IPS DF 6.9 (cell line): ENCODE measurements at regions not wholly inside any gene's neighbourhood (a gene's known extent, or its start where the extent isn't known, plus 50 kb on each side); places are given as distances from the start of the nearest gene placed in this dataset.
"Not testable (repeated sequence)": the region's sequence is repeated elsewhere in the genome, so short reads cannot be mapped to it uniquely, and the experiment has no call there.

Experiments used
- DNase-seq: peaks from one replicate; pipeline ENCODE4 v3.0.0-alpha.2; 2013; ENCODE audit warnings: low read depth, low spot score
- H3K27ac ChIP-seq: one replicate; pipeline ENCODE4 v1.5.1; 2013; ENCODE audit warnings: low read length, control low read depth
- H3K27me3 ChIP-seq: 2 replicates; pipeline ENCODE4 v1.6.1; 2013; ENCODE audit warnings: mild to moderate bottlenecking, low read length; ENCODE audit not compliant: control insufficient read depth, insufficient read depth
- H3K36me3 ChIP-seq: 2 replicates; pipeline ENCODE4 v1.6.1; 2013; ENCODE audit warnings: low read length; ENCODE audit not compliant: control insufficient read depth, insufficient read depth
- H3K4me1 ChIP-seq: 2 replicates; pipeline ENCODE4 v1.6.1; 2013; ENCODE audit warnings: low read length; ENCODE audit not compliant: control insufficient read depth, insufficient read depth
- H3K4me3 ChIP-seq: 2 replicates; pipeline ENCODE4 v1.5.1; 2013; ENCODE audit warnings: mild to moderate bottlenecking, low read length
- H3K9me3 ChIP-seq: 2 replicates; pipeline ENCODE4 v1.6.1; 2013; ENCODE audit warnings: low read length, inconsistent platforms; ENCODE audit not compliant: control insufficient read depth, insufficient read depth
- WGBS: extraction: QIAGEN DNeasy Blood & Tissue Kit; methylation state at CpG from one replicate; pipeline ENCODE4 v1.1.7; 2013; ENCODE audit warnings: mixed read lengths, missing lambda C conversion rate; ENCODE audit not compliant: insufficient read length, insufficient coverage; 5-methylcytosine and 5-hydroxymethylcytosine counted together

DNA sequence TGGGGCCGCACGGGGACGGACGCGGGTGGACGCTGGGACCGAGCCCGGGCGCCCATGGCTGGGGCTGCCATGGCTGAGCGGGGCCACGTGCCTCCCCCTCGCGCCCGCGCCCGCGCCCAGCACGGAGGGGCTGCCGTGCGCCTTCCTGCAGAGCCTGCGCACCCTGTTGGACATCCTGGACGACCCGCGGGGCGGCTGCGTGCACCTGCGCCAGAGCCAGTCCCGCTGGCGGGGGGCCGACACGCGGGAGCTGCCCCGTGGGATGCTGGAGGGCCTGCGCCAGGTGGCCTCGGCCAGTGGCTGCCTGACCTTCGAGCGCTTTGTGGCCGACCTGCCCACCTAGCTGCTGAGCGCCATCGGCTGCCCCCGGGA, 72.5 kb upstream of the KCTD7 start:
- Histone ChIP-seq H3K4me3 (no peak overlapping the region), H3K4me1 (no peaks in the 10 kb centered on the region), H3K9me3 (no peaks in the 10 kb centered on the region), H3K27me3 (no peaks in the 10 kb centered on the region), H3K27ac (no peak overlapping the region), H3K36me3 (peaks cover 18% of the 10 kb centered on the region)
- no CpG with 5 or more reads among the region's 41 CpGs for WGBS
- DNase-seq: no peak

GRCh38 chr7:66556549-66557213, 72.0 kb upstream of the KCTD7 start:
- Histone ChIP-seq H3K4me3 (no peak overlapping the region), H3K4me1 (no peaks in the 10 kb centered on the region), H3K36me3 (peaks cover 15% of the 10 kb centered on the region), H3K27ac (no peak overlapping the region), H3K27me3 (no peaks in the 10 kb centered on the region), H3K9me3 (no peaks in the 10 kb centered on the region)
- DNase-seq: no peak
- no CpG with 5 or more reads among the region's 54 CpGs for WGBS

DNA sequence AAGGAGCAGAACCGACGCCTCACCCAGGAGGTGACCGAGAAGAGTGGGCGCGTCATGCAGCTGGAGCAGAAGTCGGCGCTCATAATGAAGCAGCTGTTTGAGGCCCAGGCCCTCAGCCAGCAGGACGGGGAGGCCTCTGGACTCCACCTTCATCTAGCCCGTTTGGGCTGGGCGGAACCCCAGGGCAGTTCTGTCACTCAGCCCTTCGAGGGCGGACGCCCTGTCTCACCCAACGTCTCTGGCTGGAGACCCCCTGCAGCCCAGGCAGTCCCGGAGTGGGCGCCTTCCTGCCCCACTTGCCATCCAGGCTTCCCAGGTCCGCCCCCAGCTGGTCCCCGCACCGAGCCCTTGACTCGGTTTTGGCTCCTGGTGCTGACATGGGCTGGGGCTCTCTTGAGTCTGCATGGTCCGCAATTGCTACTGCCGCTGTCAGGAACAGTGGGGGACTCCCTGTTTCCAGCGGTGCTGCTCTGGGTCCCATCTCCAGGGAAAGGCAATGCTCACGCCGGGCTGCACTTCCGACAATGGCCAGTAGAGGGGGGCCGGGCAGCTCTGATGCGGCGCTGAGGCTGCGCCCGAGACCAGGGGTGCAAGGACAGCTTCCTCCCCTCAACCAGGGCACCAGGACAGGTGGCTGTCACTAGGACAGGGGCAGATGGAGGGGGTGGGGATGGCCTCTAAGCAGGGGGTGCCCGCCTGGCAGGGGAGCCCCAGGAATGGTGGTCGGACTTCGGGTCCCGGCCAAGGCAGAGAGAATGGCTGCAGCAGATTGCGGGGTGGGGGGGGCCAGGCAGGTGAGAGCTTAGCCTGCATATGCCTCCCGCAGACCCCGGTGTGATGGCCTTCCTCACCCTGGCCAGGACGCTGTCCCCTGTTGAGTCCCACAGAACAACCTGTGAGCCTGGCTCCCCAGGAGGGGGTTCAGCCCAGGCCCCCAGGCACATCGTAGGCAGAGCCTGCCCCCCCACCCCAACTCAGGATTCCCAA, 71.2 kb upstream of the KCTD7 start:
- no CpG with 5 or more reads among the region's 40 CpGs for WGBS

GRCh38 chr7:66558201-66558641, 70.5 kb upstream of the KCTD7 start:
- no peak for DNase-seq
- Histone ChIP-seq H3K36me3 (peaks cover 12% of the 10 kb centered on the region), H3K27me3 (no peaks in the 10 kb centered on the region), H3K4me3 (no peak overlapping the region), H3K27ac (no peak overlapping the region), H3K4me1 (no peaks in the 10 kb centered on the region), H3K9me3 (no peaks in the 10 kb centered on the region)
- no CpG with 5 or more reads among the region's 8 CpGs for WGBS

More for the DNA sequence above, 71.2 kb upstream of the KCTD7 start:
- Histone ChIP-seq H3K9me3 (no peaks in the 10 kb centered on the region), H3K4me1 (no peaks in the 10 kb centered on the region), H3K27me3 (no peaks in the 10 kb centered on the region), H3K36me3 (peaks cover 12% of the 10 kb centered on the region), H3K27ac (no peak overlapping the region), H3K4me3 (no peak overlapping the region)
- peak; percentile 25 for DNase-seq

- Histone ChIP-seq H3K27me3 (no peaks in the 10 kb centered on the region), H3K9me3 (no peaks in the 10 kb centered on the region), H3K4me3 (no peak overlapping the region), H3K36me3 (peaks cover 12% of the 10 kb centered on the region), H3K4me1 (no peaks in the 10 kb centered on the region), H3K27ac (no peak overlapping the region)
- DNase-seq: no peak
- WGBS: no CpG with 5 or more reads among the region's 17 CpGs
These were observed 69.8 kb upstream of the KCTD7 start for GRCh38 chr7:66558660-66559465.

DNA sequence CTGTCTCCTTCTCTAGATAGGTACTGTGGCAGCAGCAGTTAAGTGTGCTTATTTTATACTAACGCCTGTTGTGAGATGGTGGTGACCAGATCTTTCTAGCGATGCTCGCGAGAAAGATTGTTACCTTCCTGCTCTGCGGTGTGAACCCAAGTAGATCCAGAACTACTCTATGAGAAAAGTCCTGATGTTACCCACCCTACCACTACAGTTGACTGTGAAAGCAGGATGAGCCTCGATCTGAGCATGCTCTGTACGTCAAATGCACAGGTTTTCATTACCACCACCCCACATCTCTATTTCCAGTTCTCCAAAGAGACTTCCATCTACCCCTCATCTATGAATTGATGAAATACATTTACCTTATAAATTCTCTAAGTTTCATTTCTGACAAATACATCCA, 64.6 kb upstream of the KCTD7 start:
- H3K36me3 ChIP-seq: no peaks in the 10 kb centered on the region
- H3K9me3 ChIP-seq: no peaks in the 10 kb centered on the region
- no peaks in the 10 kb centered on the region for H3K4me1 ChIP-seq
- H3K4me3 ChIP-seq: no peak overlapping the region
- DNase-seq: no peak
- H3K27me3 ChIP-seq: no peaks in the 10 kb centered on the region
- no CpG with 5 or more reads among the region's 7 CpGs for WGBS
- H3K27ac ChIP-seq: no peak overlapping the region

DNA sequence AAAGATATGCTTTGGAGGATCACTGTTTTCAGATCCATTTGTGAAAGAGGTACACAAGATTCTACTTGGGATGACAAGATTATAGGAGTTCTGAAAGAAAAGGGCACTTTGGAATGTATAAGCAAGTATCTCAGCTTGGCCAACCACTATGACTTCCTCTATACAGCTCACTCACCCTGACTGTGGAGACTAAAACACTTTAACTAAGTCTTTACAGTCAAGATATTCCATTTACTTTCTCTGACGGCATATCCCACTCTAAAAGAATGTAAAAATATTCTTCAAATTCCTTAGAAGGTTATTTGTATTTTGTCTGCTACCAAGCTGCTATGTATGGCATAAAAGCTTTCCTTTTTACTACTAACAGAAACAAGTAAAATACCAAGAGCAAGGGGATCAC, 58.5 kb upstream of the KCTD7 start:
- not testable (repeated sequence) for H3K36me3 ChIP-seq, H3K27ac ChIP-seq, H3K4me3 ChIP-seq, H3K27me3 ChIP-seq, H3K4me1 ChIP-seq, DNase-seq, H3K9me3 ChIP-seq
- no CpG with 5 or more reads among the region's 1 CpG for WGBS

DNA sequence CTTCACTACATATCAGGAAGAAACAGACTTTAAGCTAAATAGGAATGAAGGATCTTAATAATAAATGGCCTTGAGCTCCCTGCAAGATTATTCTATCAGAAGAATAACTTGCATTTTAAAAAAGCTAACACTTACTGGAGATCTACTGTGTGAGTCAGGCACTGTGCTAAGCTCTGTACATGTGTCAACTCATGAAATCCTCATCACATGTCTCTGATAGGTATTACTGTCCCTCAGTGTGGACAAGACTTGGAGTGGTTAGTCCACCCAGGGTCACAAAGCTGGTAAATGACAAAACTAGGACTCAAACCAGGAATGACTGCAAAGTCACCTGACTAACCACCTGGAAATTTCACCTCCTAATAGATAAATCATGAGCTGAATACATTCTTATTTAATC, 57.1 kb upstream of the KCTD7 start:
- no peak for DNase-seq
- H3K36me3 ChIP-seq: peaks cover 3% of the 10 kb centered on the region; the same call in 1 of the 2 replicates
- no peak overlapping the region for H3K27ac ChIP-seq
- no peaks in the 10 kb centered on the region for H3K4me1 ChIP-seq
- no peak overlapping the region for H3K4me3 ChIP-seq
- no peaks in the 10 kb centered on the region for H3K27me3 ChIP-seq
- no peaks in the 10 kb centered on the region for H3K9me3 ChIP-seq

DNA sequence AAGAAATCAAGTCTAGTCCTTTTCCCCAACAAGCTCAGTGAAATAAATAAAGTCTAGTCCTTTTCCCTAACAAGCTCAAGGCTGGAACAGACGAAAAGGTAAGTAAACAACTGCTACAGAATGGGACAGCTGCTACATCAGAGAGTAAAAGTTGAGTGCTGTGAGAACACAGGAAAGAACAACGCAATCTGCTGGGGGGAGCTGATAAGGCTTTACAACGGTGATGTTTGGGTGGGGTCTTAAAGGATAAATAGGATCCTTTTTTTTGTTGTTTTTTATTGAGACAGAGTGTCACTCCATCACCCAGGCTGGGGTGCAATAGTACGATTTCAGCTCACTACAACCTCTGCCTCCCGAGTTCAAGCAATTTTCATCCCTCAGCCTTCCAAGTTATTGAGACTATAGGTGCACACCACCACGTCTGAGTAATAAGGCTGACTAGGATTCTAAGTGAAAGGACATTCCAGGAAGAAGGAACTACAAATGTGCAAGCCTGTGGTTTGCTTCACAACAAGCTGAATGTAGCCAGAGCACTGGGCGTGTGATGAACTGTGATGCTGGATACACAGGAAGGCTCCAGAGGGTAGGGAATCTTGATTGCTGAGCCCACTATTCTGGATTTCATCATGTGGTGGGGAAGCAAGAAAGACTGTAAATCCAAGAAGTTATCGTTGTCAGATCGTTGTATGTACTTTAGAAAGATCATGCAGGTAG, 54.7 kb upstream of the KCTD7 start:
- not testable (repeated sequence) for H3K27ac ChIP-seq, H3K27me3 ChIP-seq, H3K36me3 ChIP-seq, H3K4me3 ChIP-seq, H3K4me1 ChIP-seq, H3K9me3 ChIP-seq, DNase-seq
- WGBS: no CpG with 5 or more reads among the region's 9 CpGs

- WGBS: no CpG with 5 or more reads among the region's 5 CpGs
- not testable (repeated sequence) for H3K4me3 ChIP-seq, H3K36me3 ChIP-seq, H3K27ac ChIP-seq, DNase-seq, H3K9me3 ChIP-seq, H3K27me3 ChIP-seq, H3K4me1 ChIP-seq
These were observed 53.9 kb upstream of the KCTD7 start for GRCh38 chr7:66574768-66575167.
